Adipocyte (in vitro differentiated cells): ENCODE measurements at regions not wholly inside any gene's neighbourhood (a gene's known extent, or its start where the extent isn't known, plus 50 kb on each side); places are given as distances from the start of the nearest gene placed in this dataset.

Experiments used
- DNase-seq: peaks from one replicate; pipeline ENCODE4 v3.0.0-alpha.2; 2015; ENCODE audit warnings: low read depth
- H3K27me3 ChIP-seq: replicated peaks from 2 replicates; pipeline ENCODE4 v1.7.0; 2013; ENCODE audit warnings: mild to moderate bottlenecking, low read length, moderate library complexity; ENCODE audit not compliant: control insufficient read depth, insufficient read depth
- H3K36me3 ChIP-seq: 2 replicates; pipeline ENCODE4 v1.7.0; 2013; ENCODE audit warnings: low read length, mild to moderate bottlenecking, moderate library complexity; ENCODE audit not compliant: control insufficient read depth, insufficient read depth, severe bottlenecking
- H3K4me1 ChIP-seq: 2 replicates; pipeline ENCODE4 v1.7.0; 2013; ENCODE audit warnings: mild to moderate bottlenecking, low read length, moderate library complexity; ENCODE audit not compliant: control insufficient read depth, insufficient read depth
- H3K4me3 ChIP-seq: 2 replicates; pipeline ENCODE4 v1.7.0; 2013; ENCODE audit warnings: mild to moderate bottlenecking, low read length, moderate library complexity
- H3K9ac ChIP-seq: 2 replicates; pipeline ENCODE4 v1.7.0; 2013; ENCODE audit warnings: mild to moderate bottlenecking, low read length, moderate library complexity
- H3K9me3 ChIP-seq: 2 replicates; pipeline ENCODE4 v1.7.0; 2013; ENCODE audit warnings: mild to moderate bottlenecking, low read length, moderate library complexity; ENCODE audit not compliant: control insufficient read depth

DNA sequence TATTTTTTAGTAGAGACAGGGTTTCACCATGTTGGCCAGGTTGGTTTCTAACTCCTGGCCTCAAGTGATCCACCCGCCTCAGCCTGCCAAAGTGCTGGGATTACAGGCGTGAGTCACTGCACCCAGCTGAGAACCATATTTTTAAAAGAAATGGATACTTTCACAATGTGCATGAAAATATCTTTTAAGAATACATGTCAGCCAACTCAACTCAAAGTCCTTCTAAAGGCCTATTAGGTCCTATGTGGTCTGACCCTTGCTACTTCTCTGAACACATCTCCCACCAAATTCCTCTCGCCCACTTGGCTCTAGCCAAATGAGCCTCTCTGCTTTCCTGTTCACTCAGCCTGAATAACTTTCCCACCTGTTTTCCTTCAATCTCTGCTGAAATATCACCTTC, 119.6 kb downstream of the MTX2 start:
- Histone ChIP-seq H3K9me3 (no peaks in the 10 kb centered on the region), H3K9ac (no peak overlapping the region), H3K4me1 (peaks cover 34% of the 10 kb centered on the region), H3K36me3 (no peaks in the 10 kb centered on the region), H3K4me3 (no peak overlapping the region), H3K27me3 (no peaks in the 10 kb centered on the region)
- DNase-seq = no peak

DNA sequence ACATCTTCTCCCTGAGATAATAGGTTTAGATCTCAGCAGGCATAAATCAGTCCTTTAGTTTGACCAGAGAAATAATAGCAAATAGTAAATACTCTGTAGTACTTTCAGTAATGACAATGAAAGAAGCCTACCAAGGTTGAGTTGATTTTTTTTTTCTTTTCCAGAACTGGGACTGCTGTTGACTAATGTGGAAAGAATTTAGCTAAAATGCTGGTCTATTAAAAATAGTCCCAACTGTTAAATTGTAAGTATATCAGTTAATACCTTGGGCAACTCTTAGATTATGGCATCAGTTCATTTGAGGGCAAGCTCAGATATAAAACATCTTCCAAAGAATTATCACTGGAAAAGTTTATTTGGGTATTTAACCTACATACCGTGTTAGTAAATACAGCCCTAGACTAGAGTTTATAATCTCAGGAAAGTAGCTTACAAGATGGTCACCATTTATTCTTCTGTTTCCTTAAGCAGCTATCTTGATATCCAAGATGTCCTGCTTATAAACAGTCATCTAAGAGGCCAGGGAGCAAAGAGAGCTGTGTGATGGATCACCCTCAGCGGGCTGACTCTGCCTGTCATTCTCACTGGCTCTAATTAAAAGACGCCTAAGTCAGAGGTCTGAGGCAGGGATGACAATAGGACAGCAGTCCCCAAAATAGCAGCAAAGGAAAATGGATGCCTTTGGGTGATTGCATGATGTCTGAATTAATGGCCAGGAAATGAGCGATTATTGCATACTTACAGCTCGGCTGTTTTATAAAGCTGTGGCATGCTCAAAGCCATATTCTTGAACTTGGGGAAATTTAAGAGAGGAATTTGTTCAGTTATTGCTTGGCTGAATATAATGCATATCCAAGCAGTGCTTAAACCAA, 121.3 kb downstream of the MTX2 start:
- Histone ChIP-seq H3K27me3 (no peaks in the 10 kb centered on the region), H3K9ac (no peak overlapping the region), H3K36me3 (no peaks in the 10 kb centered on the region), H3K9me3 (no peaks in the 10 kb centered on the region), H3K4me1 (peaks cover 28% of the 10 kb centered on the region), H3K4me3 (no peak overlapping the region)
- no peak for DNase-seq

DNA sequence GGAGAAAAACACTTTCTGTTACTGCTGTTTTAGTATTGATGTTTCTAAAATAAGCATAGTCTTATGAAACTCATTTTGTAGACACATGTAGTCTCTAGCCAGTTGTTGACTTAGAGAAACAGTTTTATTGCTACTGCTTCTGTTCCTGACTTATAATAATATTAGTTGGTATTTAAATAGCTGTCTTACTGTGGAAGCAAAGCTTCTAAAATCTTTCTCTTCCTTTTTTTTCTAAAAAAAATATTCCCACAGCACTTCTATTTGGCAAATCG, 121.8 kb downstream of the MTX2 start:
- no peak overlapping the region for H3K4me3 ChIP-seq
- no peak for DNase-seq

DNA sequence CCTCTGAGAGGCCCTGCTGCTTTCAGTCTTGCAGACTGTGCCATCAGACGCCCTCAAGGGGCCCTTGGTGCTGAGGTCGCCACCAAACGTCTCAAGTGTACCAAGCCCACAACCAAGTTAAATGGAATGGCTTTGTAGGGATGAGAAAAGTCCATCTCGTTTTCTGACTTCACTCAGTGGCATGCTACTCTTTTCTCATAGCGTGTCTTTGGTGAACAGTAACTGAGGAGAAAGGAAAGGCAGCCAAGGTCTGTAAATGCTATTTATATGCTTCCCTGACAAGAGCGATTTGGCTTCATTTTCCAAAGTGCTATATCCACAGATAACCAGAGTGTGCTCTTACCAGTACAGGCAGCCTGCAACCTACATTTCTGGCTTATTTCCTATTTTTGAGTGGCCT, 123.0 kb downstream of the MTX2 start:
- peak; percentile 17 for DNase-seq
- H3K36me3 ChIP-seq = no peaks in the 10 kb centered on the region
- H3K4me1 ChIP-seq = peaks cover 25% of the 10 kb centered on the region
- H3K9me3 ChIP-seq = no peaks in the 10 kb centered on the region
- H3K4me3 ChIP-seq = no peak overlapping the region
- no peaks in the 10 kb centered on the region for H3K27me3 ChIP-seq
- H3K9ac ChIP-seq = no peak overlapping the region

More for the DNA sequence above, 121.8 kb downstream of the MTX2 start:
- H3K36me3 ChIP-seq = no peaks in the 10 kb centered on the region
- H3K4me1 ChIP-seq = peaks cover 25% of the 10 kb centered on the region
- H3K27me3 ChIP-seq = no peaks in the 10 kb centered on the region
- H3K9me3 ChIP-seq = no peaks in the 10 kb centered on the region
- no peak overlapping the region for H3K9ac ChIP-seq

DNA sequence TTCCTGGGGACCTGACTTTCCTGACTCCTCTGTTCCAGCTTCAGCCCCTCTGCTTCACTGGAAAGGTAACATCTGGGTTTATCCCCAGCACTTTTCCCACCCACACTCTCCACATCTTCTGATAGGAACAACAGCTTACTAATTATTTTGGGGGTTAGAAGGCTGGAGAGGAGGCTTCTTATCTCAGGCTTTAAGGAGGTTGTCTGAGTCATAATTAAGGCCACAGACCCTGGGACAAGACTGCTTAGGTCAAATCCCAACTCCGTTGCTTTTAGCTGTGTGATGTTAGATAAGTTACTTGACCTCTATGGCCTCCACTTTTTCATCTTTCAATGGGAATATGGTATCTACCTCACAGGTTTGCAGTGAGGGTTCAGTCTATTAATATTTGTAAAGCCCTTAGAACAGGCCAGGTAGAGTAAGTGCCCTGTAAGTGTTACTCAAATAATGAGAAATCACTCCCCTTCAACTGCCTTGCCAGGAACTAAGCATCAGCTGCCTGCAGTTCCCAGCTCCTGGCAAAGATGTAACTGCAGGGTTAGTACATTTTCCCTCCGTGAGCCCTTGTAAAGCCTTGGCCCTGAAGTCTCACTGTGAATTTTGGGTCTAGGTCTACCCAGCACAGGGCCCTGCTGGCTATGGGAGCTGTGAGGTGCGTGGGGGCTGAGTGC, 123.6 kb downstream of the MTX2 start:
- DNase-seq = no peak
- Histone ChIP-seq H3K36me3 (no peaks in the 10 kb centered on the region), H3K9me3 (no peaks in the 10 kb centered on the region), H3K4me1 (peaks cover 23% of the 10 kb centered on the region), H3K4me3 (no peak overlapping the region), H3K9ac (no peak overlapping the region), H3K27me3 (no peaks in the 10 kb centered on the region)

DNA sequence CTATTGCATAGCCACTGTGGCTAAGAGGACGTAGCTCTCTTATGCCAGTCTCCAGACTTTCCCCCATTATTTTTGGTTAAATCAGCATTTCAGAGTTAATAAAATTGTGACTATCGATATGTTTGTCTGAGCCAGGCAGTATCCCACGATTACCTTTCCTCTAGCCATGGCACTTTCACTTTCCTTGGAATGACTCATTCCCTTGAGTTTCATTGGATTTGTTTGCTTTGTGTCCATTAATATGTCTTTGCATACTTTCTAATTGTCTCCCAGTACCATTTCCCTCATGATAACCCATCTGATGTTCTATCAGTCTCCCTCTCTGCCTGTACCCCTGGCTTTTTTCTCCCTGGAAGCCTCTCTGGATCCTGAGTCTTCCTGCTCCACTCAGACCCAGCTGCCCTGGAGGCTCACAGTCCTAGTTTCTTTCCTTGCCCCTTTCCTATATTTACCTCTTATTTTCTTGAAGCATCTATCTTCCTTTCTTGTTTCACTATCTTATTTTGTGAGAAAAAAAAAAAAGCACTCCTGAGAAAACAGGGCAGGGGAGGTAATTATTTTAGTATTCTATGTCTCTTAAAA, 126.1 kb downstream of the MTX2 start:
- Histone ChIP-seq H3K9ac (no peak overlapping the region), H3K4me3 (no peak overlapping the region), H3K4me1 (peaks cover 21% of the 10 kb centered on the region), H3K9me3 (no peaks in the 10 kb centered on the region), H3K36me3 (no peaks in the 10 kb centered on the region), H3K27me3 (no peaks in the 10 kb centered on the region)
- no peak for DNase-seq

DNA sequence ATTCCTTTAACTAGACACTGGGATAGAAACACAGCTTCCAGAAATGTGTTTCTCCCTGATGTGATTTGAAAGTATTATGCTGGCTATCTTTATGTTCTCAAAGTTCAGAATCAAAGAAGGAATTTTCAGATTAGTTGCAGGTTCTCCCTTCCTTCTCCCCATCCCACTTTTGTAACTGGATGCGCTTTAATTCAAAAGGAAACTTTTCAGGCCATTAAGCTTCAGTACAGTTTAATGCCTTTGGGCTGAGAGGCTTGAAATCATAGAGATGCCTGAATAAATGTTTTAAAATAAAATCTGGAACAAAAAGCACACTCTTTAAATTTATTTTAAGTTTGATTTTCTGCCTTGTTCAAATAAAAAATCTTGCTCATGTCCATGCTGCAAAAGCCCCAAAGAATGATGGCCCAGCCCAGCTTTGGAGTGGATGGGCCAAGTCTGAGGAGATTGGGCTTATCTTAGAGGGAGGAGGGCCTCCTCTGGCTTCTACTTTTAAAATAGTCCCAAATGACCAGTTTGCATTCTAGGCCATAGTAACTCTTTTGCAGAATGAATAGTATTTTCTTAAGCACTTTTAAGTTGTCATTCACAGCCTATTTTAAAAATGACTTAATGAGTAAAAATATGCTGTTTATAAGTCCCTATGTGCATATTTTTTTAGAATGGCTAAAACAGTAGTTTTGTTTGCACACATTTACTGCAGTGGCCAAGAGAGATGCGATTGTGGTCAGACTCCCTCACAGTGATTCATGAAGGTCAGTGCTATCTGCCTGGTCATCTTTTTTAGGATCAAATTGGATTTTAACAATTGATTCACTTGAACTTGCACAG, 129.2 kb downstream of the MTX2 start:
- Histone ChIP-seq H3K9ac (no peak overlapping the region), H3K27me3 (no peaks in the 10 kb centered on the region), H3K36me3 (no peaks in the 10 kb centered on the region), H3K4me3 (no peak overlapping the region), H3K9me3 (no peaks in the 10 kb centered on the region), H3K4me1 (peaks cover 16% of the 10 kb centered on the region)
- DNase-seq = peak; percentile 2

DNA sequence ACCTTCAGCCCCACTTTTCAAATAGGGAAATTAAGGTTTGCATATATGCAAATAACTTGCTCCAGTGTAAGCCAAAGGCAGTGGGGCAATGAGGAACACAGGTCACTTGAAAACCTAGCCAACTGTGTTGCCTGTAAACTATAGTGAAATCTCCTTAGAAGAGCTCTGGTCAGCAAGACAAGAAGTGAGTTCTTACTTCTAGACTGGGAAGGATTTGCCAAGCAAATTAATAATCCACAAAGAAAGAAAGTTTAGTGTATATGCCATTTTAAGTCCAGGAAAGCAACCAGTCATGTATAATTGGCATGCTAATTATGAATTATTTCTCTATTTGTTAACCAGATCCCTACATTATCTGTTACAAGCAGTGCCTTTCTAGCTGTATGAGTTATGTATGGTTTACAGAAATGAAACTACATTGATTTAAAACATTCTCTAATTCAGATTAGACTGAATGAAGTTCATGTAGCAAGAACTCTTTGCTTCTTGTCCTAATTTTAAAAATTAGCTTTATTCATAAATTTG, 129.9 kb downstream of the MTX2 start:
- Histone ChIP-seq H3K27me3 (no peaks in the 10 kb centered on the region), H3K36me3 (no peaks in the 10 kb centered on the region), H3K4me3 (no peak overlapping the region), H3K4me1 (peaks cover 16% of the 10 kb centered on the region), H3K9me3 (no peaks in the 10 kb centered on the region), H3K9ac (no peak overlapping the region)
- no peak for DNase-seq

DNA sequence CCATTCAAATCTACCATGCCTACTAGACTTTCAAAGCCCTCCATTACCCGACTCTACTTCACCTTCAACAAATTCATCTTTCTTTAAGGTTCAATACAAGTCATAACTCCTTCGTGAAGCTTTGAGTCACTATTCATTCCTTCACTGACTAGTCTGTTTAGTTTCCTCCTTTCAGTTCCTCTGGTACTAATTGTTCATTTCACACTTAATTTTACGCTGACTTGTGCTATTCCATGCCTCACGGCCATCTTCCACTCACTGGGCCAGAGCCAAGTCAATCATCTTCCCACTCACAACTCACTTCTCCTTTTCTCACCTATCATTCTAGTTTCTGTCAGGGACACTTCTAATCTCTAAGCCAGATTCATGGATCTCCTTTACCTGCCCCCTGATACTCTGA, 136.2 kb downstream of the MTX2 start:
- no peak for DNase-seq
- no peaks in the 10 kb centered on the region for H3K4me1 ChIP-seq
- H3K27me3 ChIP-seq = no peaks in the 10 kb centered on the region
- no peaks in the 10 kb centered on the region for H3K9me3 ChIP-seq
- H3K9ac ChIP-seq = no peak overlapping the region
- no peak overlapping the region for H3K4me3 ChIP-seq
- no peaks in the 10 kb centered on the region for H3K36me3 ChIP-seq

DNA sequence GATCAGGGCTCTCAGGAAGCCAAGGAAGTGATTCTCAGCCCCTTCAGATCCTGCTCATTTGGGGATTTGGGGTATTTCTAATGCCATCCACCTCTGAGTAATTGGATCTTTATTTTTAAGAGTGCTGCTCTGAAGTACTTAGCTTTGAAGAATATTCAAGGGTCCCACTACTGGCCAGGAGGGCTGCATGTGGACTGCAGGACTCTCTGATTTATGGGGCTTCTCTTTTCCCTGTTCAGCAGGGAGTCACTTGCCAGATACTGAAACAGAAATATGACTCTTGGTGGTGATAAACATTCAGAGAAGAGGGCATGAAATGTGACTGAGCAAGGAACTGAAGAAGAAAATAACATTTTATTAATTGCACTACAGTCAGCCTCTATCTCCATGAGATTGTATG, 138.5 kb downstream of the MTX2 start:
- Histone ChIP-seq H3K4me1 (no peaks in the 10 kb centered on the region), H3K4me3 (no peak overlapping the region), H3K36me3 (no peaks in the 10 kb centered on the region), H3K9me3 (no peaks in the 10 kb centered on the region), H3K27me3 (no peaks in the 10 kb centered on the region), H3K9ac (no peak overlapping the region)
- no peak for DNase-seq

DNA sequence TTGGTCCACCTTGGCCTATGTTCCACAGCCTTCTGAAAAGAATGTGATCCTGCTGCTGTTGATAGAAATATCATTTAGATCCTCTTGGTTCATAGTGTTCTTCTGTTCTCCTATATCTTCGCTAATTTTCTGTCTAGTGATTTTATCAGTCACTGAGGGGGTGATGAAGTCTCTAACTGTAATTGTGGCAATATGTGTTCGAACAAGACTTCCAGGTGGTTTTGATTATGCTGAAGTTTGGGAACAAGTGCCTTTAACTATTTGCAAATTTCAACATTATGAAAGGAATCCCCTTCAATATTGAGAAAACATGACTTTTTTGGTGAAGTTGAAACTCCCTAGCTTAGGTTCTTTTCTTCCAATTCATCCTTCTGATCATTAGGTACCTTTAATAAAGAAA, 140.4 kb downstream of the MTX2 start:
- no peak overlapping the region for H3K4me3 ChIP-seq
- H3K27me3 ChIP-seq = no peaks in the 10 kb centered on the region
- no peaks in the 10 kb centered on the region for H3K4me1 ChIP-seq
- DNase-seq = peak; percentile 50
- H3K9me3 ChIP-seq = no peaks in the 10 kb centered on the region
- no peak overlapping the region for H3K9ac ChIP-seq
- H3K36me3 ChIP-seq = no peaks in the 10 kb centered on the region
